ENCODE measurements at regions not wholly inside any gene's neighbourhood (a gene's known extent, or its start where the extent isn't known, plus 50 kb on each side); places are given as distances from the start of the nearest gene placed in this dataset.
"Not testable (repeated sequence)": the region's sequence is repeated elsewhere in the genome, so short reads cannot be mapped to it uniquely, and the experiment has no call there.

- not testable (repeated sequence) for TF ChIP-seq CTCF (IDR thresholded peaks at IDR 0.05); POLR2AphosphoS5 (IDR thresholded peaks at IDR 0.05); POLR2A (IDR thresholded peaks at IDR 0.05); EP300 (IDR thresholded peaks at IDR 0.05; ENCODE audit: low read depth)
Observed at GRCh38 chrX:140402131-140402530, 102.7 kb downstream of the SOX3 start.

All from transverse colon (tissue), 4 donors.